ENCODE measurements at regions not wholly inside any gene's neighbourhood (a gene's known extent, or its start where the extent isn't known, plus 50 kb on each side); places are given as distances from the start of the nearest gene placed in this dataset.

- DNase-seq (ENCODE audit: low read depth, low spot score), result no peak
- no peak overlapping the region for H3K4me3 ChIP-seq (ENCODE audit: low read length)
These were observed 1272.6 kb downstream of the BRD1 start for GRCh38 chr22:48554893-48555572.

- DNase-seq (ENCODE audit: low read depth, low spot score), result no peak
- H3K4me3 ChIP-seq (ENCODE audit: low read length), result no peak overlapping the region
These were observed 1273.9 kb downstream of the BRD1 start for GRCh38 chr22:48553694-48554308.

- DNase-seq (ENCODE audit: low read depth, low spot score), result no peak
- H3K4me3 ChIP-seq (ENCODE audit: low read length), result no peak overlapping the region
These were observed 1274.6 kb downstream of the BRD1 start for GRCh38 chr22:48553119-48553518.

GRCh38 chr22:48551716-48552268, 1275.9 kb downstream of the BRD1 start:
- no peak for DNase-seq (ENCODE audit: low read depth, low spot score)
- no peak overlapping the region for H3K4me3 ChIP-seq (ENCODE audit: low read length)

- no peak for DNase-seq (ENCODE audit: low read depth, low spot score)
- no peak overlapping the region for H3K4me3 ChIP-seq (ENCODE audit: low read length)
These were observed 1276.6 kb downstream of the BRD1 start for GRCh38 chr22:48551061-48551460.

GRCh38 chr22:48548391-48548790, 1279.3 kb downstream of the BRD1 start:
- no peak for DNase-seq (ENCODE audit: low read depth, low spot score)

GRCh38 chr22:48547971-48548370, 1279.7 kb downstream of the BRD1 start:
- H3K4me3 ChIP-seq (ENCODE audit: low read length), result no peak overlapping the region
- DNase-seq (ENCODE audit: low read depth, low spot score), result no peak

More at GRCh38 chr22:48548391-48548790, 1279.3 kb downstream of the BRD1 start:
- H3K4me3 ChIP-seq (ENCODE audit: low read length), result no peak overlapping the region

- H3K4me3 ChIP-seq (ENCODE audit: low read length), result no peak overlapping the region
- DNase-seq (ENCODE audit: low read depth, low spot score), result no peak
These were observed 1280.8 kb downstream of the BRD1 start for GRCh38 chr22:48546653-48547424.

GRCh38 chr22:48545987-48546386, 1281.7 kb downstream of the BRD1 start:
- no peak for DNase-seq (ENCODE audit: low read depth, low spot score)
- no peak overlapping the region for H3K4me3 ChIP-seq (ENCODE audit: low read length)

- H3K4me3 ChIP-seq (ENCODE audit: low read length), result no peak overlapping the region
- DNase-seq (ENCODE audit: low read depth, low spot score), result no peak
These were observed 1286.1 kb downstream of the BRD1 start for GRCh38 chr22:48541401-48542098.

GRCh38 chr22:48539261-48539660, 1288.4 kb downstream of the BRD1 start:
- DNase-seq (ENCODE audit: low read depth, low spot score), result no peak
- H3K4me3 ChIP-seq (ENCODE audit: low read length), result no peak overlapping the region

GRCh38 chr22:48538291-48538820, 1289.3 kb downstream of the BRD1 start:
- no peak for DNase-seq (ENCODE audit: low read depth, low spot score)
- no peak overlapping the region for H3K4me3 ChIP-seq (ENCODE audit: low read length)

GRCh38 chr22:48537343-48537680, 1290.4 kb downstream of the BRD1 start:
- no peak overlapping the region for H3K4me3 ChIP-seq (ENCODE audit: low read length)
- no peak for DNase-seq (ENCODE audit: low read depth, low spot score)

- DNase-seq (ENCODE audit: low read depth, low spot score), result no peak
- H3K4me3 ChIP-seq (ENCODE audit: low read length), result no peak overlapping the region
These were observed 1290.9 kb downstream of the BRD1 start for GRCh38 chr22:48536541-48537342.

GRCh38 chr22:48535868-48536540, 1291.7 kb downstream of the BRD1 start:
- DNase-seq (ENCODE audit: low read depth, low spot score), result no peak
- H3K4me3 ChIP-seq (ENCODE audit: low read length), result no peak overlapping the region

GRCh38 chr22:48534395-48534958, 1293.2 kb downstream of the BRD1 start:
- H3K4me3 ChIP-seq (ENCODE audit: low read length), result no peak overlapping the region
- DNase-seq (ENCODE audit: low read depth, low spot score), result no peak

GRCh38 chr22:48532986-48533385, 1294.7 kb downstream of the BRD1 start:
- no peak overlapping the region for H3K4me3 ChIP-seq (ENCODE audit: low read length)

More at GRCh38 chr22:48532986-48533385, 1294.7 kb downstream of the BRD1 start:
- DNase-seq (ENCODE audit: low read depth, low spot score), result no peak

Data from Jurkat, Clone E6-1 (cell line).